Hepatic stellate cell (primary cell): ENCODE measurements at regions not wholly inside any gene's neighbourhood (a gene's known extent, or its start where the extent isn't known, plus 50 kb on each side); places are given as distances from the start of the nearest gene placed in this dataset.

Experiments used
- DNase-seq: peaks from one replicate; pipeline ENCODE4 v3.0.0; 2011; ENCODE audit warnings: low spot score

DNA sequence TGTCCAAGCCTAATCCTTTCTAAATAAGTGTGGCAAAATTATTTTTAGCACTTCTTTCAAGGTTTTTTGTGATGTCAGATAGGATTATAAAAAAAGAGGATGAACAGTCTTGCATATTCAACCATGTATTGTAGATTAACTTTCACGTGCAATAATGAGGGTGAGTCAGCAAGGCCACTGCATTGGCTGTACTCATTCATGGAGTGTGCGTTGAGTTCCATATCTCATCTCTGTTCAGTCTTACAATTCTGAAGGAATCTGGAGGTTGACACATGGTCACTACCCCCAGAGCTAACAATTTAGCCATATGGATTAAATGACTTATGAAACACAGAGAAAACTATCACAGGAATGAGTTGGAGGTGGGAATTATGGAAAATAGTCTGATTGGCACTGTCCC is 810.5 kb downstream of the SLC4A3 start:
- DNase-seq: no peak

DNA sequence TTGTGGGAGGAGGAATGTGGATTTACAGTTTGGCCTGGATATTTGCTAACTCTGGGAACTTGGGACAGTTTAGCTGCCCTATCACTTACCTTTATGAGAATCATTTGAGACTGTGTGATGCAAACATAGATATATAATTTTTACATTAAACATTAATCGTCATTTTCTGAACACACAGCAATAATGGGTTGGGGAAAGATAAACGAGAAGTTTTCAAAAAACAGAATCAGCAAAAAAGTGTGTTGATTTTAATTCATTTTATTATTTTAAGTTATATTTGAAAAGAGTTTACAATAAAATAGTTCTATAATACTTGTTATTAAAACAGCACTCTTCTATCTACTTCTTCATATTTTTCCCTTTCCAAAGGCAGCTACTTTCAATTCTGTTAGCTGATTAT is 813.3 kb downstream of the SLC4A3 start:
- no peak for DNase-seq

DNA sequence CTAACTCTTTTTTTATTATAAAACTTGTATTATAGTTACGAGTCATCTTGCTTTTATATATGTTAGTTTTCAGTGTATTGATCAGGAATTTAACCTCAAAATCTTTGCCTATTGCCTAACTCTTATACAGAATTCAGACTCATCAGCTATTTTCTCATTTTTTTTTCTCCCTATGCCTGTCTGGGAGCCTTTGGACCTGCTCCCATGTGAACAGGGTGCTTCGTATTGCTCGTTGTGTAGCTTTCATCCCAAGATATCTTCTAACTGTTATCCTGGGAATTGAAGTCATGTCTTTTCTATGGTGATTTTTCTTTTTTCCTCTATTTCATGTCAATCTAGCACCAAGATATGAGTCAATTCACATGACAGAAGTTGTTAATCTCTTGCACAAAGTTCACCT is 814.0 kb downstream of the SLC4A3 start:
- no peak for DNase-seq

DNA sequence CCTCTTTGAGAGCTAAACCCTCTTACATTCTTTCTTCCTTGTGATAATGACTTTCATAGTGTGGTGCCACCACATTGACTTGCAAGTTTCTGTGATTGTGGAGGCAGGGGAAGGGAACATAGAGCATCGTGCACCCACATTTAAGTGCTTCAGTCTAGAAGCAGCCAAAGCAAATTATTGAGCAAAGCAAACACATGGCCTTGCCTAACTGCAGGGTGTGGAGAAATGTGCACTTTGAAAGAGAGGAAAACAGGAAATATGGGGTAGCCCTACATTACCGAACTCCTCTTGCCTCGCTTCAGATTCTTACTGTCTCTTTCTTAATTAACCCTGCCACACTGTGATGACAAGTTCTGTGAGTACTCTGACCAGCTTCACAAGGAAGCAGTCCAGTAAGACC is 814.6 kb downstream of the SLC4A3 start:
- no peak for DNase-seq

DNA sequence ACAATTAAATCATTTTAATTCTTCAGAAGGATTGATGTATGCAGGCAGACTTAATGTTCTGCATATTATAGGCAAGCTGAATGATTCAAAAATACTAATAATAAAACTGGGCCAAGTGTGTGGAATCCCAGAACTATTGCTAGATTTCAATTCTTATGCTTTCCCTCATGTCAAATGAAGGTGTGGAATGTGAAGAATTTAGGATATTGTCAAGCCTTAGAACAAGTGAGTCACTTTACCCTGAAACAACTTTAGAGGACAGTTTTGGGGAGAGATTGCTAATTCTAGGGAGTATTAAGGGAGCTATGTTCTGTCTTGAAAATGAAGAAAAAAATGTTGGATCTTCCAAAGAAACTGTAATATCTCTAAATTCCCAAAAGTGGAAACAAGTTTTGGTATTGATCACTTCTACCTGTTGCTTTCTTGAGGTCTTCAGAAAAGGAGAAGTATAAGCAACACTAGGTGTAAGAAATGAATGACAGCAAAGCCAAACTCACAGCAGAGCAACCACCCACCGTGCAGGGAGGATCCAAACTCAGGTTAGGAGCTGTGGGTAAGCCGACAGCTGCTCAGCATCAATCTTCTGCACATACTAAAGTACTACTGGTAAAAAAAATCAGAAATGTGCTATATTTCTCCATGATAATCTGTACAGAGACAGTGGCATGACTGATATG is 818.1 kb downstream of the SLC4A3 start:
- DNase-seq: peak; percentile 1

DNA sequence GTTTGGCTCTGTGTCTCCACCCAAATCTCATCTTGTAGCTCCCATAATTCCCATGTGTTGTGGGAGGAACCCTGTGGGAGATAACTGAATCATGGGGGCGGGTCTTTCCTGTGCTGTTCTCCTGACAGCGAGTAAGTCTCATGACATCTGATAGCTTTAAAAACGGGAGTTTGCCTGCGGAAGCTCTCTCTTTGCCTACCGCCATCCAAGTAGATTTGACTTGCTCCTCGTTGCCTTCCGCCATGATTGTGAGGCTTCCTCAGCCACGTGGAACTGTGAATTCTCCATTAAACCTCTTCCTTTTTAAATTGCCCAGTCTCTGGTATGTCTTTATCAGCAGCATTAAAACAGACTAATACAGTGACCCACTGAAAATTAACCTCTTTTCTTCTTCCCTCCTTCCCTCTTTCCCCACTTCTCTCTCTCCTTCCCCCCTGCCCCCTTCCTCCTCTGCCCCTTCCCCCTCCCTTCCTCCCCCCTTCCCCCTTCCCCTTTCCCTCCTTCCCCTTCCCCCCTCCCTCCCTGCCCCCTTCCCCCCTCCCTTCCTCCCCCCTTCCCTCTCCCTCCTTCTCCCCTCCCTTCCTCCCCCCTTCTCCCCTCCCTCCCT is 818.8 kb downstream of the SLC4A3 start:
- DNase-seq: no peak

DNA sequence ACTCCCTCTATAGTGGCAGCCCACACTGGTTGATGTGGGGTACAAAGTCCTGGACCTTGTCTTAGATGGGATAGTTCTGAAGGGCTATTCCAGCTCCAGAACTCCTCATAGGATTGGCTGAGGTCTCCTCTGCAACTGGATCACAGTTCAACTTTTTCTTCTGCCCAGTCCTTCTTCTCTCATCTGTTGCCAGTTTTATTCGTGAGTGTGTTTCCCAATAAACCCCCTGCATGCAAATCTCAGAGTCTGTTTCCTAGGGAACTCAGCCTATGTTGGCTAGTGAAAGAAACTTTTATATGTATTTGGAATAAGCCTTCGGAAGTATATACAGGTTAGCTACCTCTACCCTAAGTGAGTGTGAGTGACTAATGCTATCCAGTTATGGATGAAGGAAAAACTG is 823.4 kb downstream of the SLC4A3 start:
- DNase-seq: no peak

DNA sequence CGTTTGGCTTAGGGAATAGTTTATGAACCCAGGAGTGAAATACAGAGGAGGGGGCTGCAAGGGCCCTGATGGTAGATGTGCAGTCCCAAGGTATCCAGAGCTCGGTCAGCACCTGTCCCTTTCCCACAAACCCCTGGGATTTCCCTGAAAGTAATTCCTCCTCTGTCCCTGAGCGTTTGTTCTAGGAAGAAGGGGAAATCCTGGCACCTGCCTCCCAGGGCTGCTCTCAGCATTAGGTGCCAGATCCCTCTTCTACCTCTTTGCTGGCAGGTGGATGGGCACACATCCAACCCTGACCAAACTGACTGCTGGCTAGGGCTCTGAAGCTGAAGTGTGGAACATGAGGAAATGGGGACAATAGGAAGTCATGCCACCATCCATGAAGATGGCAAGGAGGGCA is 824.0 kb downstream of the SLC4A3 start:
- DNase-seq: no peak

DNA sequence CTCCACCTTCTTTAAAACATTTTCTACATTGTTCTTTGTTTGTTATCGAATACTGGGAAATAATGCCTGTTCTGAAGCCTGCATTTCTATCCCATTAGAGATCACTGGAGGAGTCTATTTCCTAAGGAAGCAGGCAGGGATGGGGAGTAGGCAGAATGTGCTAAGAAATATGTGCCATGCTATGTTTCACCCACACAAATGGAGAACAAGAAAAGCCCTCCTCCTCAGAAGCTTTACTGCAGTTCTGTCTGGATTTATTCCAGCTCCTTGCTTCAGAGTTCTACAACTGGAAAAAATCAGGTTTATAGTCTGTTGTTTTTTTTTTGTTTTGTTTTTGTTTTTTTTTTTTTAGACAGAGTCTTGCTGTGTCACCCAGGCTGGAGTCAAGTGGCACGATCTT is 825.1 kb downstream of the SLC4A3 start:
- no peak for DNase-seq

DNA sequence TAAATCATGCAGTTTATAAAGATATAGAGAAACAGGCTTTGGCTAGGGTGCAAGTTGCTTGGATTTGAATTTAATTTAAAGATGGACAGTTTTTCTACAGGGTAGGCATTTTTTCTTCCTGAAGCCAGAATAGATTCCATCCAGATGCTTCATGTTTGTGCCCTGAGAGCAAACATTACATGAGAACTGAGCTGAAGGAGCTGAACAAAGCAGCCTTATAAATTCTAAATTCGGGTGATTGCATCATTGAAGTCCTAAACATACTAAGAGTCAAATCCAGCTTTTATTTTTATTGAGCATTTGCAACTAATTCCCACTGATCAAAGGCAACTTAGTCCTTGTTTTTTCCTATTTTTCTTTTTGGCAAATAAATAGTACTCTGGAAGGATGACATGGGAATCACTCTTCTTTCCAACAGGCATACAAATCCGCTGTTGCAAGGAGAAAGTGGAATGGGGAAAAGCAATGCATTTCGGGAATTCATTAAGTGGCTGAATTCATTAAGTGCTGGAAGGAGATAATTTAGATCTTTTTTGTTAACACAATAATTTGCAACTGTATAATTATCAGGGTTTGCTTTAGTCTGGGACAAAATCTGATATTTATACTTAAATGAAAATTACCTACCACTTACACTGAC is 828.0 kb downstream of the SLC4A3 start:
- no peak for DNase-seq

DNA sequence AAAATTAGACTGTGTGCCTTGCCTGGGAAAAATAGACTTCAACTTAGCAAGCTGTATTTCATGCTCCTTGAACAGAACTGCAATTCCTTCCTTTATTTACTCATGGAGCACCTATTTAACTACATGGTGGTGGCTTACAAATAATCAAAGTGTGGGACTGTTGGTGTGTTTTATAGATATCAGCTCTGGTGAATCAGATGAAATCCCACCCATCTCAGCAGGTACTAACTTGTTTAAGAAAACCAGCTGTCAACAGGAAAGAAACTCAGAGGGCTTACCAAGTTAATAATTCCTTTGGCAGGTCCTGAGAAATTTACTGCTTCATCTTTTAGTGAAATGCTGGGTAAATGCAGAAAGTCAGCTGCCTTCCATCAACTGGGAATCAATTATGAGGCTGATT is 830.6 kb downstream of the SLC4A3 start:
- no peak for DNase-seq

DNA sequence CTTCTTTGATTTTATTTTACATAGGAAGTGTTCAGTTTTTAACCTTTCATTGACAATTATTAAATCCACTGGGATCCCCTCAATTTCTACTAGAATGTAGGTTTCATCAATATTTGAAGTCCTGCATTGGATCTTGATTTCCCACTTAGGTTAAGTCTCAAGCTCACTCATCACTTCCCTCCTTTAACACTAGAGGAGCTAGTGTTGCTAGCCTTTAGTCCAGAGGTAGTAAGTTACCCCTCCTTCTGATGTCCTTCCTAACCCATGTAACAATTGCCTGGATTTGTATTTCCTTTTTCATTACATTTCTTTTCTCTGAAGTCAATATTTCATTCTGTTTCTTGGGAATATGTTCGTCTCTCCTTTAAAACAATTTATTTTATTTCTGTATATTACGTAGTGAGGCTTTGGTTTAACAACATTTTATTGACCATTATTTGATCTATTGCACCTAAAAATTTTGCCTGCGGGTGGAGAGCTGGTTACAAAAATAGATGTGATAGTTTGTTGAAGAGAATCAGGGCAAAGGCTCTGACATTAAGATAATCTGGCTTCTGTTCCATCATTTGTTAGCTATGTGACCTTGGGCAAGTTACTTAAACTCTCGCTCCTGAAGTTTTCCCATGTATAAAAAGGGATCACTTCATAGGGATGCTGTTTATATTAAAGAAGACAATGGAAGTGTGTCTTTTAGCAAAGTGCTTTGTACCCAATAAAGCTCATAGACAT is 833.0 kb downstream of the SLC4A3 start:
- no peak for DNase-seq

DNA sequence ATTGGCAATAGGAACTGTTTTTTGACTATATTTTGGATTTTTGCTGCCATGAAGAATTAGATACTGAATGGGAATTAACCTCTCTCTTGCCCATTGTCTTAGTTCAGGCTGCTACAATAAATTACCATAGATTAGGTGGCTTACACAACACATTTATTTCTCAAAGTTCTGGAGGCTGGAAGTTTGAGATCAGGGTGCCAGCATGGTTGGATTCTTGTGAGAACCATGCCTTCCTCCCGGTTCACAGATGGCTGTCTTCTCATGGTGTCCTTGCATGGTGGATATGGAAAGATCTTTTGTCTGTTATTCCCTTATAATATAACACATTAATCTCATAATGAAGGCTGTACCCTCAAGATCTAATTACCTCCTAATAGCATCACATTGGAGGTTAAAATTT is 836.4 kb downstream of the SLC4A3 start:
- no peak for DNase-seq

DNA sequence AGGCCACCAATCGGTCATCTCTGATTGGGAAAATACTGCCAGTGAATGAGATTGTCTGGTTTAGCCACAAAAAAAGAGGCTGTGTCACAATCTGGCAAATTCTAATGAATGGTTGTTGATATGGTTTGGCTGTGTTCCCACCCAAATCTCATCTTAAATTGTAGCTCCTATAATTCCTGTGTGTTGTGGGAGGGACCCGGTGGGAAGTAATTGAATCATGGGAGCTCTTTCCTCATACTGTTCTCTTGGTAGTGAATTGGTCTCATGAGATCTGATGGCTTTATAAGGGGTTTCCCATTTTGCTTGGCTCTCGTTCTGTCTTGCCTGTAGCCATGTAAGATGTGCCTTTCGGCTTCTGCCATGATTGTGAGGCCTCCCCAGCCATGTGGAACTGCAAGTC is 838.3 kb downstream of the SLC4A3 start:
- no peak for DNase-seq

DNA sequence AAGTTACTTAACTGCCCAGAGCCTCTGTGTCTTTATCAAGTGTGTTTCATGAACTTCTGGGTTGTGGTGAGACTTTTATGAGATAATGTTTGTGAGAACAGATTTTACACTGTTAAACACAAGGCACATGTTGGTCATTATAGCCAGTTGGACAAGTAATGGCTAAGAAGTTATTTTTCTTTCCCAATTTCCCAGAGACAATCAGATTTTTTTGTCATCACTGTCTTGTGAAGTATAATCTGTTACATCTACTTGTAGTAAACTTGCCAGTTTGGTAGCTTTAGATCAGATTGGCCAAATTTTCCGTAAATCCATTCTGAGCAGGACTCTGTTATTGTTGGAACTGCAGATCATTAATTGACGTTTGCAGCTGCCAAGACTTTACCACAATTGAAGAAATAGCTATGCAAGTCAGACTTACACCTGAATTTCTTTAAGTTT is 838.8 kb downstream of the SLC4A3 start:
- no peak for DNase-seq

DNA sequence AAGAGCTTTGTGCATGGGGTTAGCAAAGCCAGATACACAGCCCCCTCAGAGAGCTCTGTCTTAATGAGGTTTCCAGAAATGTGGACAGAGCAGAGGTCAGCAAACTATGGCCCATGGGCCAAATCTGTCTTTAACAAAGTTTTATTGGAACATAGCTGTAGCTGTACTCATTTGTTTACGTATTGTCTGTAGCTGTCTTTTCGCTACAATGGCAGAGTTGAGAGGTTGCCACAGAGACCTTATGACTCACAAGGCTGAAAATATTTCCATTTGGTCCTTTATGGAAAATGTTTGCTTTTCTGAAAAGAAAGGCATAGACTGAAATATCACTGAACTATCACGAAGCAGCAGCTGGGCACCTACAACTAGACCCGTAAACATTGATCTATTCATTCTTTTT is 841.8 kb downstream of the SLC4A3 start:
- DNase-seq: no peak

DNA sequence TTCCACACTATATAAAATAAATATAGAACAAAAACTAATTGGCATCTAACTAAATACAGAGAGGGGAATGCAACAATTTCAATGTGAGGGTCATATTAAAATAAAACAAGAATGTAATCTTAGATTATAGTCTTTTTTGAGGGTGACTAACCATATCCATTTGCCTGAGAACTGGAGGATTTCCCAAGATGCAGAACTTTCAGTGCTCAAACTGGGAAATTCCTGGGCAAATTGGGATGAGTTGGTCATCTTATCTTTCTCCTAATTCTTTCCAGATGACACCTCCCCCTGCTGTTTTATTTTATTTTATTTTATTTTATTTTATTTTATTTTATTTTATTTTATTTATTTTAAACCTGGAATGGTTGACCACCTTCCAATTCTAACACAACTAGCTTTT is 846.2 kb downstream of the SLC4A3 start:
- no peak for DNase-seq

DNA sequence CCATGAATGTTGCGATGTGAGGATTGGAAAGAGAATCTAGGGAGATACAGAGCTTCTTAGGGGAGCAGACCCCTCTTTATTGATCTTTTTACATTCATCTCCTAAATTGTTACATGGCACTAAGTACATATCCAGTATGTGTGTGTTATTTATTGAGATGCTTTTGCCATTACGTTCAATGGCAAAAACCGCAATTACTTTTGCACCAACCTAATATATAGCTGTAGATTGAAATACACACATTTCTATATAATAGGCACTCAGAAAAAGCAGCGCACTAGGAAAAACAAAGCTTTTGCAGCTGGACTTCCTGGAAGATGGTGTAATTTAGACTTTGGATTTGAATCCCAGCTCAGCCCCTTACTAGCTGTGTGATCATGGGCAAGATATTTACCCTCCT is 849.4 kb downstream of the SLC4A3 start:
- DNase-seq: no peak

DNA sequence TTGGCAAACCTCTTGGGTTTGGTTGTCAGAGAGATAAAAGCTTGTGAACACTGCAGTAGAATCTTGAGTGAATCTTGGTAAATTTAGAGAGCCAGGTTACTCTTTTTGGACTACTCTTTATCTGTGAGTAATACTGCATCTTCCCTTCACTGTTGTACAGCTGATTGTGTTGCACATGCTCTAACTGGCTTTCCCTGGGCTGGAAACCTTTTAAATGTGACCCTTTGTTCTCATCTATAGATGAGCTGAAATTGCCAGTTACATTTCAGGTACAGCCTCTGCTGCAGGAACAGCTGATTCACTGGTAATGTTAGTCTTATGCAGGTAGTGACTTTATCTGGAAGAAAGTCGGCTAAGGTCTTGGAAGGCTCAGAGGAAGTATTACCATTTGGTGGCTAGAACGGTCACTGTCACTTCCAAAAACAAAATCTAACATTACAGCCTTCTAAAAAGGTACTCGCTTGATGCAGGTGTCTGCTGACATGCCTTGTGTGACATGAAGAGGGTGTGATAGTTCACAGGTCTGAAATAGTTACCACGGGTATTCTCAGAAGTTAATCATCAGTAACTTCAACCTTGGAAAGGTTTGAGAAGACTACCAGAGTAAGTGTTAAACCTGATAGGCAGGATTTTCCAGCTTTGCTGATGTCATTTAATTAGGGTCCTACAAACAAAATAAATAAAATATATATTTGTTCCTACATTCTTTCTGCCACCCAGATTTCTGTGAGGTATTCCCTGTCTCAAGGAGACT is 851.1 kb downstream of the SLC4A3 start:
- DNase-seq: no peak

DNA sequence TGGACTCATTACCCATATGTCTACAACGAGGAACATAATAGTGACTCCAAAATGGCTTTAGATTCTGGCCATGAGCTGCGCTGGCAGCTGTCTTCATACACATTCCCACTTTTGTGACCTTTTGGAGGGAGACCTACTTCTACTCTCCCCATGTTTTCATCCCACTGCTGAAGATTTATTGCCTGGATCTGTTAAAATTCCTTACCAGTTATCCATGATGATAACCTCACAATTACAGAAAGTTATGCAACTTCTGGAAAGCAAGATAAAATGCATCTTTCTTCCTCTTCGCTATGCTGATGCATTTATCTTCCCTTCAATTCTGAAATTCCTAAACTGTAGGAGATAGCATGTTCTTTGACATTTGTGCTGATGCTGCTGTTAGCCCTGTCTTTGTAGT is 855.3 kb downstream of the SLC4A3 start:
- no peak for DNase-seq

DNA sequence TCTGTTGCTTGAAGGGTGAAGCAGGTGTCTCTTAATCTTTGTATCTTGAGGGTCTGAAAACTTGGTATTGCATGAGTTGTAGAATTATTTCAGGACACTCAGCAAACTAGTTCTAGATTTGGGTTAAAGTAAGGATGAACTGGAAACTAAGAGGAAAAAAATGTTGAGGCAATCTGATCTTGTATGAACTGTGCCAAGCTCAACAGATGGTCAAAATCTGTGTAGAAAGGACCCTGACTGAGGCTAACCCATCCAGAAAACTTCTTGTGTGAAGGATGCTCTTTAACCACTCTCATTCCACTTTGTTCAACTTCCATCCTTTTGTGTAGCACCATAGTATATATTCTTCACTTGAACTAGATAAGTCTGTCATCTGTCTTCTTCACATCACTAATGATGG is 861.7 kb downstream of the SLC4A3 start:
- DNase-seq: no peak

DNA sequence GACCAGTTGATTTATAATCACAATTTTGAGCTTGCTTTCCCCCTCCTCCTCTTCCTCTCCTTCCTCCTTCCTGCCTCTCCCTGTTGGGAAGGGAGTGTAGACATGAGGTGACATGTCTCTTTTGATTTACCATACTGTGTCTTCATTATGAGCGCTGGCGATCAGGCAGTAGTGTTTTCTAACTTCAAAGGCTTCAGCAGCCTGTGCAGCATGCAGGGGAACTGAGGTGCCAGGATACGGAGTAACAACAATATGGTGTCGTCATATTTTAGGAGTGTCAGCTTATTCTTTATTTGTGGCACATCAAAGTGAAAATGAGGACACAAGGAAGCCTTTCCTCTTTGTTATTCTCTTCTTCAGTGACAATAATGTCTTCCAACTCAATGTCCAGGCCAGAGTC is 864.2 kb downstream of the SLC4A3 start:
- no peak for DNase-seq
